ENCODE measurements at regions not wholly inside any gene's neighbourhood (a gene's known extent, or its start where the extent isn't known, plus 50 kb on each side); places are given as distances from the start of the nearest gene placed in this dataset.
"Not testable (repeated sequence)": the region's sequence is repeated elsewhere in the genome, so short reads cannot be mapped to it uniquely, and the experiment has no call there.

DNA sequence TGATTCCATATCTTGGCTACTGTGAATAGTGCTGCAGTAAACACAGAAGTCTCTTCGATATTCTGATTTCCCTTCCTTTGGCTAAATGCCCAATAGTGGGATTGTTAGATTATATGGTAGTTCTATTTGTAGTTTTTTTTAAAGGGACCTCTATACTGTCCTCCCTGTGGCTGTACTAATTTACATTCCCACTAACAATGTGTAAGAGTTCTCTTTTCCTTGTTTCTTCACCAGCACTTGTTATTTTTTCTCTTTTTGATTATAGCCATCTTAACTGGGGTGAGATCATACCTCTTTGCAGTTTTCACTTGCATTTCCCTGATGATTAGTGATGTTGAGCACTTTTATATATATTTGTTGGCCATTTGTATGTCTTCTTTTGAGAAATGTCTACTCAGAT lies 102.0 kb downstream of the CARTPT start:
- no peak overlapping the region for H3K27ac ChIP-seq
- H3K9ac ChIP-seq: no peak overlapping the region
- H3K27me3 ChIP-seq (ENCODE audit: insufficient read depth, low read depth): no peaks in the 10 kb centered on the region
- no peak overlapping the region for H3K4me2 ChIP-seq
- H4K20me1 ChIP-seq (ENCODE audit: insufficient read depth): no peaks in the 10 kb centered on the region
- TF ChIP-seq, protein P1, sequence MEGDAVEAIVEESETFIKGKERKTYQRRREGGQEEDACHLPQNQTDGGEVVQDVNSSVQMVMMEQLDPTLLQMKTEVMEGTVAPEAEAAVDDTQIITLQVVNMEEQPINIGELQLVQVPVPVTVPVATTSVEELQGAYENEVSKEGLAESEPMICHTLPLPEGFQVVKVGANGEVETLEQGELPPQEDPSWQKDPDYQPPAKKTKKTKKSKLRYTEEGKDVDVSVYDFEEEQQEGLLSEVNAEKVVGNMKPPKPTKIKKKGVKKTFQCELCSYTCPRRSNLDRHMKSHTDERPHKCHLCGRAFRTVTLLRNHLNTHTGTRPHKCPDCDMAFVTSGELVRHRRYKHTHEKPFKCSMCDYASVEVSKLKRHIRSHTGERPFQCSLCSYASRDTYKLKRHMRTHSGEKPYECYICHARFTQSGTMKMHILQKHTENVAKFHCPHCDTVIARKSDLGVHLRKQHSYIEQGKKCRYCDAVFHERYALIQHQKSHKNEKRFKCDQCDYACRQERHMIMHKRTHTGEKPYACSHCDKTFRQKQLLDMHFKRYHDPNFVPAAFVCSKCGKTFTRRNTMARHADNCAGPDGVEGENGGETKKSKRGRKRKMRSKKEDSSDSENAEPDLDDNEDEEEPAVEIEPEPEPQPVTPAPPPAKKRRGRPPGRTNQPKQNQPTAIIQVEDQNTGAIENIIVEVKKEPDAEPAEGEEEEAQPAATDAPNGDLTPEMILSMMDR (conservative IDR thresholded peaks at IDR 0.05; ENCODE audit: low read depth, low read length): no peak
- H3K4me3 ChIP-seq (IDR thresholded peaks at IDR 0.05; ENCODE audit: insufficient read depth, low read depth, low read length): no peak overlapping the region
- H3K79me2 ChIP-seq (ENCODE audit: insufficient read depth, low read depth): no peaks in the 10 kb centered on the region
- no peaks in the 10 kb centered on the region for H3K4me1 ChIP-seq (ENCODE audit: low read depth, poor library complexity, severe bottlenecking)
- no peak overlapping the region for H2AFZ ChIP-seq (ENCODE audit: low read depth)
- no peaks in the 10 kb centered on the region for H3K36me3 ChIP-seq (ENCODE audit: insufficient read depth)

DNA sequence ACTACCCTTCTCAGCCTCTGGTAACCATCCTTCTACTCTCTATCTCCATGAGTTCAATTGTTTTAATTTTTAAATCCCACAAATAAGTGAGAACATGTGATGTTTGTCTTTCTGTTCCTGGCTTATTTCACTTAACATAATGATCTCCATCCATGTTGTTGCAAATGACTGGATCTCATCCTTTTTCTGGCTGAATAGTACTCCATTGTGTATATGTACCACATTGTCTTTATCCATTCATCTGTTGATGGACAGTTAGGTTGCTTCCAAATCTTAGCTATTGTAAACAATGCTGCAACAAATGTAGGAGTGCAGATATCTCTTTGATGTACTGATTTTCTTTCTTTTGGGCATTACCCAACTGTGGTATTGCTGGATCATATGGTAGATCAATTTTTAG lies 103.0 kb downstream of the CARTPT start:
- not testable (repeated sequence) for H3K4me1 ChIP-seq (ENCODE audit: low read depth, poor library complexity, severe bottlenecking); H3K27me3 ChIP-seq (ENCODE audit: insufficient read depth, low read depth); H3K4me3 ChIP-seq (IDR thresholded peaks at IDR 0.05; ENCODE audit: insufficient read depth, low read depth, low read length); H4K20me1 ChIP-seq (ENCODE audit: insufficient read depth); H3K4me2 ChIP-seq; H3K36me3 ChIP-seq (ENCODE audit: insufficient read depth); H3K79me2 ChIP-seq (ENCODE audit: insufficient read depth, low read depth); H2AFZ ChIP-seq (ENCODE audit: low read depth); H3K9ac ChIP-seq; H3K27ac ChIP-seq

DNA sequence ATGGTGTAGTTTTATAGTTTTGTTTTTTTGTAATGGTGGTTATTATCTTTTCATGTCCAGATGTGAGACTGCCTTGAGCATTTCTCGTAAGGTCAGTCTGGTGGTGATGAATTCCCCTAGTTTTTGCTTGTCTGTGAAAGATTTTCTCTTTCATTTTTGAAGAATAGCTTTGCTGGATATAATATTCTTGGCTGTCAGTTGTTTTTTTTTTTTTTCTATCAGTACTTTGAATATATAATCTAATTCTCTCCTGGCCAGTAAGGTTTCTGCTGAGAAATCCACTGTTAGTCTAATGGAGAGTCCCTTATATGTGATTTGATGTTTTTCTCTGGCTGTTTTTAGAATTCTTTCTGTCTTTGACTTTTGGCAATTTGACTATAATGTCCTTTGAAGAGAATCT lies 106.9 kb downstream of the CARTPT start:
- TF ChIP-seq, protein P1 (conservative IDR thresholded peaks at IDR 0.05; ENCODE audit: low read depth, low read length): no peak
- Histone ChIP-seq H3K27me3 (ENCODE audit: insufficient read depth, low read depth) (no peaks in the 10 kb centered on the region), H3K9ac (no peak overlapping the region)

DNA sequence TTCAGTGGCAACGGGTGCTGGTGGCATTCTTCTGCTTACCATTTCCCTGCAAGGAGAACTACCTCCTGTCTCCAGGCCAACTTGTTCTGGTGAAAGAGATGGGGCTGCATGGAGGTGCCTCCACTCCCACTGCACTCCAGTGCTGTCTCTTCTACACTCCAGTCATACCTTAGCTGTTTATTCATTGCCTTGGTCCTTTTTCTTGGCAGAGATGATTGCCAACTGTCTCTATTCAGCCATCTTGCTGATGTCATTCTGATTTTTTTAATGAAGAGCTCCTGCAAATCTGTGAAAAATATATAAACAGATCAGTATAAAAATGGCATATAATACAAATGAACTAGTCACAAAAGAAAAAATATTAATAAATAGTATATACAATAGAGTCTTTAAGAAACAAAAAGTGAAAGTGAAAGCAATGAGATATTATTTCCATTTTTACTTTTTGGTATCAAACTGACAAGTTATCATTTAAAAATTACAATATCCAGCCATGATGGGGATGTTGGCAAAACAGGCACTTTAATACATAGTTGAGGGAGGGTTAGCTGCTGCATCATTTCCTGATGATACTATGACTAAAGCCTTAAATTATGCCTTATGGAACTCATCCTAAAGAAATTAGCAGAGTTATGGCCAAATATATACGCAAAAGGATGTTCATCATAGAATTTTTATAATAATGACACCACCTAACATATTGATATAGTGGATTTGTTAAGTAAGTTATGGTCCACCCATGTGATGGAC lies 109.4 kb downstream of the CARTPT start:
- H2AFZ ChIP-seq (ENCODE audit: low read depth): no peak overlapping the region
- no peaks in the 10 kb centered on the region for H3K79me2 ChIP-seq (ENCODE audit: insufficient read depth, low read depth)

More for the DNA sequence above, 106.9 kb downstream of the CARTPT start:
- Histone ChIP-seq H4K20me1 (ENCODE audit: insufficient read depth) (no peaks in the 10 kb centered on the region), H3K4me1 (ENCODE audit: low read depth, poor library complexity, severe bottlenecking) (no peaks in the 10 kb centered on the region), H3K79me2 (ENCODE audit: insufficient read depth, low read depth) (no peaks in the 10 kb centered on the region), H3K27ac (no peak overlapping the region), H2AFZ (ENCODE audit: low read depth) (no peak overlapping the region), H3K4me3 (IDR thresholded peaks at IDR 0.05; ENCODE audit: insufficient read depth, low read depth, low read length) (no peak overlapping the region), H3K36me3 (ENCODE audit: insufficient read depth) (no peaks in the 10 kb centered on the region), H3K4me2 (no peak overlapping the region)

DNA sequence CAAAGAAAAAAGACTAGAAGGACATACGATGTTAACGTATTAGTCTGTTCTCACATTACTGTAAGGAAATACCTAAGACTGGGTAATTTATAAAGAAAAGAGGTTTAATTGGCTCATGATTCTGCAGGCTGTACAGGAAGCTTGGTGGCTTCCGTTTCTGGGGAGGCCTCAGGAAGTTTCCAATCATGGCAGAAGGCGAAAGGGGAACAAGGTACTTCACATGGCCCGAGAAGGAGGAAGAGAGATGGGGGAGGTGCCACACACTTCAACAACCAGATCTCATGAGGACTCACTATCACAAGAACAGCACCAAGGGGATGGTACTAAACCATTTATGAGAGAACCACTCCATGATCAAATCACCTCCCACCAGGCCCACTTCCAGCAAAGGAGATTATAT lies 110.1 kb downstream of the CARTPT start:
- Histone ChIP-seq H3K4me2 (no peak overlapping the region), H3K4me3 (IDR thresholded peaks at IDR 0.05; ENCODE audit: insufficient read depth, low read depth, low read length) (no peak overlapping the region), H4K20me1 (ENCODE audit: insufficient read depth) (no peaks in the 10 kb centered on the region), H2AFZ (ENCODE audit: low read depth) (no peak overlapping the region), H3K79me2 (ENCODE audit: insufficient read depth, low read depth) (no peaks in the 10 kb centered on the region), H3K27ac (no peak overlapping the region), H3K9ac (no peak overlapping the region), H3K36me3 (ENCODE audit: insufficient read depth) (no peaks in the 10 kb centered on the region), H3K27me3 (ENCODE audit: insufficient read depth, low read depth) (no peaks in the 10 kb centered on the region), H3K4me1 (ENCODE audit: low read depth, poor library complexity, severe bottlenecking) (no peaks in the 10 kb centered on the region)
- TF ChIP-seq, protein P1 (conservative IDR thresholded peaks at IDR 0.05; ENCODE audit: low read depth, low read length): no peak

More for the DNA sequence above, 109.4 kb downstream of the CARTPT start:
- no peak overlapping the region for H3K4me2 ChIP-seq
- no peaks in the 10 kb centered on the region for H4K20me1 ChIP-seq (ENCODE audit: insufficient read depth)
- H3K4me3 ChIP-seq (IDR thresholded peaks at IDR 0.05; ENCODE audit: insufficient read depth, low read depth, low read length): no peak overlapping the region
- no peak overlapping the region for H3K27ac ChIP-seq
- no peaks in the 10 kb centered on the region for H3K36me3 ChIP-seq (ENCODE audit: insufficient read depth)
- TF ChIP-seq, protein P1 (conservative IDR thresholded peaks at IDR 0.05; ENCODE audit: low read depth, low read length): no peak
- H3K27me3 ChIP-seq (ENCODE audit: insufficient read depth, low read depth): no peaks in the 10 kb centered on the region
- H3K9ac ChIP-seq: no peak overlapping the region
- no peaks in the 10 kb centered on the region for H3K4me1 ChIP-seq (ENCODE audit: low read depth, poor library complexity, severe bottlenecking)

Measured in KMS-11 (cell line).